H1 (cell line): ENCODE measurements at regions not wholly inside any gene's neighbourhood (a gene's known extent, or its start where the extent isn't known, plus 50 kb on each side); places are given as distances from the start of the nearest gene placed in this dataset.

Experiments used
- EP300 ChIP-seq, 2 experiments: IDR thresholded peaks; 1 replicate in 1 of 2; 2 replicates in 1 of 2; pipeline ENCODE4 v1.6.1; 2011 to 2012; ENCODE audit warnings: low read depth in 2 of 2, low read length in 2 of 2, mild to moderate bottlenecking in 2 of 2, borderline replicate concordance in 1 of 2, inconsistent platforms in 1 of 2, moderate library complexity in 1 of 2
- JUN ChIP-seq: IDR thresholded peaks from 2 replicates; pipeline ENCODE4 v1.6.1; 2011; ENCODE audit warnings: low read depth, mild to moderate bottlenecking, improper control_type of control experiment, low read length
- KDM1A ChIP-seq: fragments of 200-600, 300-600 bp; sonication (generic); IDR thresholded peaks from 2 replicates; pipeline ENCODE4 v1.7.1; 2016; ENCODE audit warnings: mild to moderate bottlenecking, low read length, borderline replicate concordance
- KDM5A ChIP-seq: fragments of 200-600 bp; IDR thresholded peaks from 2 replicates; pipeline ENCODE4 v1.7.1; 2012; ENCODE audit warnings: mild to moderate bottlenecking, low read length, inconsistent platforms, mixed read lengths
- RBBP5 ChIP-seq: IDR thresholded peaks from 2 replicates; pipeline ENCODE4 v1.7.1; 2012; ENCODE audit warnings: low read depth, mild to moderate bottlenecking, inconsistent platforms, low read length, moderate library complexity, borderline replicate concordance
- RNF2 ChIP-seq: fragments of 200-900, 300-1000 bp; sonication (generic); IDR thresholded peaks from 2 replicates; pipeline ENCODE4 v1.7.1; 2016; ENCODE audit warnings: borderline replicate concordance, low read depth, mild to moderate bottlenecking, antibody characterized with exemption, low read length; ENCODE audit not compliant: poor library complexity, severe bottlenecking; ENCODE audit errors: missing control alignments
- TF ChIP-seq, protein P1 (sequence below): IDR thresholded peaks from 2 replicates; pipeline ENCODE4 v1.6.1; 2012; ENCODE audit warnings: inconsistent platforms
- TF ChIP-seq, protein P2 (sequence below): fragments of 300-600 bp; sonication (generic); IDR thresholded peaks from 2 replicates; pipeline ENCODE4 v1.7.1; 2012; ENCODE audit warnings: low read length, moderate library complexity, mild to moderate bottlenecking, inconsistent platforms; ENCODE audit not compliant: insufficient replicate concordance

DNA sequence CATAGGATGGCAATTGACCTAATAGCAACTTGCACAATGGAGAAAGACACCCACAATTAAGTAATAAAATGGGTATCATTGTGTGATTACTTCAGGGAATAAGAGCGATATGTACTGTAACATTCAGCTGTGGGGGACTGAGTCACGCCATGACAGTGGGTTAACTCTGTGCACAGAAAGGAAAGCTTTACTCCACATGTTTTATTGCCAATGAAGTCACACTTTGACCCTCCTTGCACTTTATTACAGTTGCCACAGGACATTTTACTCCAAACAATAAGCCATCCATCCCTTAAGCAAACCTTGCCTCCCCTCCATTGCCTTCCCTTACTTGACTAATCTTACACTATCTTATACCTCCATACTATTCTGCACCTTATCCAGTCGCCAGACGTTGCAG is 403.1 kb downstream of the VRK1 start (continued):
- TF ChIP-seq, protein P1, sequence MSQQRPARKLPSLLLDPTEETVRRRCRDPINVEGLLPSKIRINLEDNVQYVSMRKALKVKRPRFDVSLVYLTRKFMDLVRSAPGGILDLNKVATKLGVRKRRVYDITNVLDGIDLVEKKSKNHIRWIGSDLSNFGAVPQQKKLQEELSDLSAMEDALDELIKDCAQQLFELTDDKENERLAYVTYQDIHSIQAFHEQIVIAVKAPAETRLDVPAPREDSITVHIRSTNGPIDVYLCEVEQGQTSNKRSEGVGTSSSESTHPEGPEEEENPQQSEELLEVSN: no peak
- no peak for TF ChIP-seq KDM1A
- no peak for TF ChIP-seq EP300 (IDR thresholded peaks at IDR 0.05; ENCODE audit: borderline replicate concordance in 1 of 2, low read depth in 2 of 2, low read length in 2 of 2)
- no peak for TF ChIP-seq RNF2
- TF ChIP-seq JUN: no peak
- no peak for TF ChIP-seq KDM5A
- TF ChIP-seq RBBP5: no peak
- TF ChIP-seq, protein P2, sequence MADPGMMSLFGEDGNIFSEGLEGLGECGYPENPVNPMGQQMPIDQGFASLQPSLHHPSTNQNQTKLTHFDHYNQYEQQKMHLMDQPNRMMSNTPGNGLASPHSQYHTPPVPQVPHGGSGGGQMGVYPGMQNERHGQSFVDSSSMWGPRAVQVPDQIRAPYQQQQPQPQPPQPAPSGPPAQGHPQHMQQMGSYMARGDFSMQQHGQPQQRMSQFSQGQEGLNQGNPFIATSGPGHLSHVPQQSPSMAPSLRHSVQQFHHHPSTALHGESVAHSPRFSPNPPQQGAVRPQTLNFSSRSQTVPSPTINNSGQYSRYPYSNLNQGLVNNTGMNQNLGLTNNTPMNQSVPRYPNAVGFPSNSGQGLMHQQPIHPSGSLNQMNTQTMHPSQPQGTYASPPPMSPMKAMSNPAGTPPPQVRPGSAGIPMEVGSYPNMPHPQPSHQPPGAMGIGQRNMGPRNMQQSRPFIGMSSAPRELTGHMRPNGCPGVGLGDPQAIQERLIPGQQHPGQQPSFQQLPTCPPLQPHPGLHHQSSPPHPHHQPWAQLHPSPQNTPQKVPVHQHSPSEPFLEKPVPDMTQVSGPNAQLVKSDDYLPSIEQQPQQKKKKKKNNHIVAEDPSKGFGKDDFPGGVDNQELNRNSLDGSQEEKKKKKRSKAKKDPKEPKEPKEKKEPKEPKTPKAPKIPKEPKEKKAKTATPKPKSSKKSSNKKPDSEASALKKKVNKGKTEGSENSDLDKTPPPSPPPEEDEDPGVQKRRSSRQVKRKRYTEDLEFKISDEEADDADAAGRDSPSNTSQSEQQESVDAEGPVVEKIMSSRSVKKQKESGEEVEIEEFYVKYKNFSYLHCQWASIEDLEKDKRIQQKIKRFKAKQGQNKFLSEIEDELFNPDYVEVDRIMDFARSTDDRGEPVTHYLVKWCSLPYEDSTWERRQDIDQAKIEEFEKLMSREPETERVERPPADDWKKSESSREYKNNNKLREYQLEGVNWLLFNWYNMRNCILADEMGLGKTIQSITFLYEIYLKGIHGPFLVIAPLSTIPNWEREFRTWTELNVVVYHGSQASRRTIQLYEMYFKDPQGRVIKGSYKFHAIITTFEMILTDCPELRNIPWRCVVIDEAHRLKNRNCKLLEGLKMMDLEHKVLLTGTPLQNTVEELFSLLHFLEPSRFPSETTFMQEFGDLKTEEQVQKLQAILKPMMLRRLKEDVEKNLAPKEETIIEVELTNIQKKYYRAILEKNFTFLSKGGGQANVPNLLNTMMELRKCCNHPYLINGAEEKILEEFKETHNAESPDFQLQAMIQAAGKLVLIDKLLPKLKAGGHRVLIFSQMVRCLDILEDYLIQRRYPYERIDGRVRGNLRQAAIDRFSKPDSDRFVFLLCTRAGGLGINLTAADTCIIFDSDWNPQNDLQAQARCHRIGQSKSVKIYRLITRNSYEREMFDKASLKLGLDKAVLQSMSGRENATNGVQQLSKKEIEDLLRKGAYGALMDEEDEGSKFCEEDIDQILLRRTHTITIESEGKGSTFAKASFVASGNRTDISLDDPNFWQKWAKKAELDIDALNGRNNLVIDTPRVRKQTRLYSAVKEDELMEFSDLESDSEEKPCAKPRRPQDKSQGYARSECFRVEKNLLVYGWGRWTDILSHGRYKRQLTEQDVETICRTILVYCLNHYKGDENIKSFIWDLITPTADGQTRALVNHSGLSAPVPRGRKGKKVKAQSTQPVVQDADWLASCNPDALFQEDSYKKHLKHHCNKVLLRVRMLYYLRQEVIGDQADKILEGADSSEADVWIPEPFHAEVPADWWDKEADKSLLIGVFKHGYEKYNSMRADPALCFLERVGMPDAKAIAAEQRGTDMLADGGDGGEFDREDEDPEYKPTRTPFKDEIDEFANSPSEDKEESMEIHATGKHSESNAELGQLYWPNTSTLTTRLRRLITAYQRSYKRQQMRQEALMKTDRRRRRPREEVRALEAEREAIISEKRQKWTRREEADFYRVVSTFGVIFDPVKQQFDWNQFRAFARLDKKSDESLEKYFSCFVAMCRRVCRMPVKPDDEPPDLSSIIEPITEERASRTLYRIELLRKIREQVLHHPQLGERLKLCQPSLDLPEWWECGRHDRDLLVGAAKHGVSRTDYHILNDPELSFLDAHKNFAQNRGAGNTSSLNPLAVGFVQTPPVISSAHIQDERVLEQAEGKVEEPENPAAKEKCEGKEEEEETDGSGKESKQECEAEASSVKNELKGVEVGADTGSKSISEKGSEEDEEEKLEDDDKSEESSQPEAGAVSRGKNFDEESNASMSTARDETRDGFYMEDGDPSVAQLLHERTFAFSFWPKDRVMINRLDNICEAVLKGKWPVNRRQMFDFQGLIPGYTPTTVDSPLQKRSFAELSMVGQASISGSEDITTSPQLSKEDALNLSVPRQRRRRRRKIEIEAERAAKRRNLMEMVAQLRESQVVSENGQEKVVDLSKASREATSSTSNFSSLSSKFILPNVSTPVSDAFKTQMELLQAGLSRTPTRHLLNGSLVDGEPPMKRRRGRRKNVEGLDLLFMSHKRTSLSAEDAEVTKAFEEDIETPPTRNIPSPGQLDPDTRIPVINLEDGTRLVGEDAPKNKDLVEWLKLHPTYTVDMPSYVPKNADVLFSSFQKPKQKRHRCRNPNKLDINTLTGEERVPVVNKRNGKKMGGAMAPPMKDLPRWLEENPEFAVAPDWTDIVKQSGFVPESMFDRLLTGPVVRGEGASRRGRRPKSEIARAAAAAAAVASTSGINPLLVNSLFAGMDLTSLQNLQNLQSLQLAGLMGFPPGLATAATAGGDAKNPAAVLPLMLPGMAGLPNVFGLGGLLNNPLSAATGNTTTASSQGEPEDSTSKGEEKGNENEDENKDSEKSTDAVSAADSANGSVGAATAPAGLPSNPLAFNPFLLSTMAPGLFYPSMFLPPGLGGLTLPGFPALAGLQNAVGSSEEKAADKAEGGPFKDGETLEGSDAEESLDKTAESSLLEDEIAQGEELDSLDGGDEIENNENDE: no peak
